NCI-H510A treated with DMSO at 0.1 percent for 48 hours (cell line): ENCODE measurements at regions not wholly inside any gene's neighbourhood (a gene's known extent, or its start where the extent isn't known, plus 50 kb on each side); places are given as distances from the start of the nearest gene placed in this dataset.
A peak's percentile ranks its signal among the peaks of the same experiment; 100 is the strongest.
"Not testable (repeated sequence)": the region's sequence is repeated elsewhere in the genome, so short reads cannot be mapped to it uniquely, and the experiment has no call there.

Experiments used
- DNase-seq: peaks from one replicate; lab custom pipeline; 2025; lab: John Stamatoyannopoulos, UW

DNA sequence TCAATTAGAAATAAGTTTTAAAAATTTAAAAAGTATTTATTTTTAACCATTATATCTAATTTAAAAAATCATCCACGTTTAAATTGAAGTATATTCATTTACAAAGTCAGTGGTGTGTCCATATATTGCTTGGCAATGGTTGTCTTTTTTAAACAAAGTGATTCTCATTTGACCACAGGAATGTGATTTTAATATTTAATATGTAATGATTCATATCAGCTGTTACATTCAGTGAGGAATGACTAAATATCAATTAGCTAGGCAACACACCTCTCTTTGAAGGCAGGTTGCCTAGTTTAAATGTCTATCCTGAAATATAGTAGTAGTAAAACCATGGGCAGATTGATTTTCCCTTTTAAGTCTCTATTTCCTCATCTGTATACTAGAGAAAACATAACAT, 392.2 kb upstream of the CCDC179 start:
- DNase-seq: no peak

DNA sequence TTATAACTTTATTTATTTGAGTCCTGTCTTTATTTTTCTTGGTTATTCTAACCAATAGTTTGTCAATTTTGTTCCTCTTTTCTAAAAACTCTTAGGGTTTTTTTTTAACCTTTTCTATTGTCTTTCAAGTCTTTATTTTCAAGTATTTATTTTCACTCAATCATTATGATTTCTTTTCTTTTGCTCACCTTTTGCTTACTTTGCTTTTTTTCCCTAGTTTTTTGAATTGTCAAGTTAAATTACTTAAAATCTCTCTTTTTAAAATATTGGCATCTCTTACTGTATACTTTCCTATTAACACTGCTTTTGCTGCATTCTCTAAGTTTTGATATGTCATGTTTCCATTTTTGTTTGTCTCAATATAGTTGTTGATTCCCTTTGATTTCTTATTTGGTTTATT, 396.8 kb upstream of the CCDC179 start:
- DNase-seq: no peak

DNA sequence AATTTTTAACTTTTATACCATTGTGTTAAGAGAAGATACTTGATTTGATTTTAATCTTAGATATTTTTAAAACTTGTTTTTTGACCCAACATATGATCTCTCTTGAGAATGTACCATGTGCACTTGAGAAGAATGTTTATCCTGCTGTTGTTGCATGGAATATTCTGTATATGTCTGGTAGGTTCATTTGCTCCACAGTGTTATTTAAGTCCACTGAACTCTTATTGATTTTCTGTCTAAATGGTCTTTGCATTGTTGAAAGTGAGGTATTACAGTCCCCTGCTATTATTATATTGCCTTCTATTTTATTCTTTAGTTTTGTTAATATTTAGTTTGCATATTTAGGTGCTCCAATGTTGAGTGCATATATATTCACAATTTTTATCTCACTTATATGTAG, 397.3 kb upstream of the CCDC179 start:
- no peak for DNase-seq

DNA sequence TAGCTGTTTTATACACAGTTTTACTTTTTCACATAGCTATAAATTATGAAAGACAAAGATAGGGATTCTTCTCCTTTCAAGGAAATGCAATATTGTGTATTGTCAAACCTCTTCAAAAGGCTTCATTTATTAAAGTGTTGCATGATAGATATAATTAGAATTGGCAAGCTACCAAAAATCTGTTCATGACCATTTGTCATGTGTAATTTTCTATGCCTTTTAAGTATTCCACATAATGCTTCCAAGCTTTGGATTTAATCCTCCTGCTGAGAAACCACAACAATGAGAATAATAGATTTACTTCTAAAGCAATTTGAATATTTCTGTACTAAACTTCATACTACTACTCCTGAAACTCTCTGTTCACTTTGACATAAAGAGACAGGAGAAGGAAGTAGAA, 403.2 kb upstream of the CCDC179 start:
- no peak for DNase-seq

DNA sequence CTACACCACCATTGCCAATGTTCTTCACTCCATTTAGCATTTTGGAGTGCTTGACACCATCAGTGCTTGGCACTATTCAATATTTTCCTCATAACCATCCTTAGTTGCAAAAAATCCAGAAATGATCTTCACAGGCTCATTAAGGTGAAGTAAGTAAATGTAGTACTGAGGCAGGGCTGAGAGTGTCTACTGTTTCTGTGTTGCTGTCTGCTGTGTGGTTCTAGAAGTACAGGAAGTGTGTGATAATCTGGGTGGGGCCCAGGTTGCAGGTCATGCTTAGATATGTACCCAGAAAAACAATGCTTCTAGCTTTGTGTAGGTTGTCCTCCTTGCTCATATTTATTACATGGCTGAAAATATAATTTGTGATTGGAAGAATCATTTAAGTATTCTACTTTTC, 411.8 kb upstream of the CCDC179 start:
- DNase-seq: no peak

DNA sequence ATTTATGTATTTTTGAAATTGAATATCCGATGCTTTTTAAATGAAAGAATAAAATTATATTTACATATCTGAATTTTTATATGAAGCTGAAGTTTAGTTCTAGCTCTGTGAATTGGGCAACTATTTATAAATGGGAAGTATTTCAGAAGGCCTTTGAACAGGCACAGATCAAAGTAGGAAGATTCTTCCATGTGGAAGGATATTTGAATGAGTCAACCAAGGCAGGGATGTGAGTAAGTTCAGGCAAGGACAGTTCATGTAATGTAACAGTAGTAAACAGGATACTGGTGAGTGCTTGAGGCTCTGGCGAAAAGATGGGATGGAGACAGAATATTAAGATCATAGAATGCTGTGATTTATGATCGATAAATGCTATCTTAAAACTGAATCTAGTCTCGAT, 417.8 kb upstream of the CCDC179 start:
- DNase-seq: no peak

DNA sequence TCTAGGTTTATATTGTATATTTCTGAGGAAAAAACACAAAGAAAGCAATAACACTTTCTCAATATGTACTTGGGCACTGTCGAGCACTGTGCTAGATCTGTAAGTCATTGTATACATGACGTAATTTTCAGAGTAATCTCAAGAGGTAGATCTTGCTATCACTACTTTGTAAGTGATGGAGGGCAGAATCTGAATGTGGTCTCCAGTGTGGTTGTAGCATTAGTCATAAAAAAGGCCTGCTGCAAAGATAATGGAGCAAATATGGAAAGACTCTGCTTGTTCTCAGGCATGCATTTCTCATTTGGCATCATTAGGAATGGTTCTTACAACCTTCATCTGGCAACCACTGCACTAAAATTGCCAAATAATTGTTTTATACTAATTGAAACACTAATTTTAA, 419.8 kb upstream of the CCDC179 start:
- no peak for DNase-seq

DNA sequence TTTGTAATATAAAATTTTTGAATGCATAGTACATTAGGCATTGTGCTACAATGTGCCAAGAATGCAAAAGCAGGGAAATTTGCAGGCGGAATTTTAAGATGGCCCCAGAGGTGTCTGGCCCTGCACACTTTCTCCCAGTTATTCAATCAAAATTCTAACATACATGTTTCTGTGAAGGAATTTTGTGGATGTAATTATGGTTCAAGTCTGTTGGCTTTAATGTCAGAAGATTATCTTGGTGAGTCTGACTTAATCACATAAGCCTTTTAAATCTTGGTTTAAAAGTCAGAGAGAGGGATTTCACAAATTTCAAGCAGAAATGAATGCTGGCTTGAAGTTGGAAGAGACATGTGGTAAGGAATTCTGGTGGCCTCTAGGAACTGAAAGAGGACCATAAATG, 423.4 kb upstream of the CCDC179 start:
- DNase-seq: no peak

DNA sequence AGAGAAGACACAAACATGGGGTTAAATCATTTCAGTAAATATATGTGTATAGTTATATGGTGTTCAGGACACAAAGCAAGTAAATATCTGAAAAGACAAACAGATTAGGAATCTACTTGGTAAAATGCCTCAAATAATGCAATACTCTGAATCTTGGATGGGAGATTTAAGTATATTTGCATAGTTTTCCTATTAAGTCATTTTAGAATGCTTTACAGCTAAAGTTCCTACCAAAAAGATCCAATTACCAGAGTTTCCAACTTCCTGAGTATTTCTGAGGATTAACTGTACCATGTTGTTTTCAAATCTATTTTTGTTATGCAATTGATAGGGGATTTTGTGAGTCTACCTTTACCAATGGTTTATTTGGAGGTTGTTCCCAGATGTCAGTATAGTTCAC, 424.4 kb upstream of the CCDC179 start:
- no peak for DNase-seq

DNA sequence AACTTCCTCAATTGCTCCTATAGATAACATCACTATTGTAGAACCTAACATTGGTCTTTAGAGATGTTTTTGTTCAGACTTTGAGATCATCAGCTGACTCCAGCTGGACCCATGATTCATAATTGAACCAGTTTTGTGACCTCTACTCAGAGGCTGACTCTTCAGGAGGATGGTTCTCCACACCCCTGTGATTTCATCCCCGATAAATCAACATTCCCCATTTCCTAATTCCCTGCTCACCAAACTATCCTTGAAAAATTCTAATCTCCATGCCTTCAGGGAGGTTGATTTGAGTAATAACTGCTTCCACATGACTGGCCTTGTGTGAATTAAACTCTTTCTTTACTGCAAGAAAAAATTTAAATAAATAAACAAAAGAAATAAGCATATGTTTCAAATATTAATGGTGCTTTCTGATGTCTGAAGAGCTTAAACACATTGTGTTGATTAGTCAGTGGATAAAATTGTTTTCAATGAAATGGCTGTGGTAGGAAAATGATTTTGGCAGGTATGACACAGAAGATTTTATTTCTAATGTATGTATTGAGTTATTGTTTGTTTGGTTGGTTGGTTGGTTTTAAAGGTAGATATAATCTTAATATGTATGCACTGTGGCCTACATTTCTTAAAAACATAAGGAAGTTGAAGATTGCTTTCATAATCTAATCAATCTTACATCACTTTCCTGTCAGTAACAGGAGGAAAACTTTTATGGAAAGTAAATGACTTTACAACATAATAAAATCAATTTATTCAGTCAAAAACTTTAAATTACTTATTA, 427.9 kb upstream of the CCDC179 start:
- no peak for DNase-seq

DNA sequence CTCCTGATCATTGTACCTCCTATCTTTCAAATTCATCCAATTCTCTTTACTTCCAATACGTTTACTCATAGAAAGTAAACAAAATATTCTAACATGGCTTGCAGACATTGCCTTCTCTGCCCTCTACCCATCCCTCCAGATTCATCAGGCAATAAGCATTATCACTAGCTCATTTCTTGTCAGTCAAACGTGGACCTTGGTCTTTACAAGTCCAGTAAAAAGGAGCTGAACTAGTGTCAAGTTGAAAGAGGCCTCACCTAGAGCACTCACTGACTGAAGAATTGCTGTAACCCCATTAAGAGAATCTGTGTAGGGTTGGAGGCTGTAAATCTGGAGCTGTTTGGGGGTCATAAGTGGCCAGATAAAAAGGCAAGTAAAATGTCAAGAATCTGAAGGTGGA, 435.0 kb upstream of the CCDC179 start:
- no peak for DNase-seq

DNA sequence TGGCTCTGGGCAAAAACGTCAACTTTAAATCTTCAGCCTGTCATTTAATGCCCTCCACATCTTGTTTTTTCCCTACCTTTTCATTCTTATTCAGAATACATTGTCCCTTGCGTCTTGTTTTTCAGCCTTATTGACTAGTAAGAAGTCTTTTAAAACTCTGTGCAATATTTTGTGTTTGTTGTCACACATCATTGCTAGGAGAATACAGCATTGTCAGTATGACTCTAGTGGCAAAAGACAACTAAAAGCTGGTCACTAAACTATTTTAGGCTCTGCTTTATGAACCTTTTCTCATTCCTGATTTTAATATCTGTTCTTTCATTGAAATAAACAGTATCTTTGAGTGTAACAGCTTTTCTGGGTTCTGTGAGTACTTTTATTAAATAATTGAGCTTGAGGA, 447.8 kb upstream of the CCDC179 start:
- DNase-seq: no peak

DNA sequence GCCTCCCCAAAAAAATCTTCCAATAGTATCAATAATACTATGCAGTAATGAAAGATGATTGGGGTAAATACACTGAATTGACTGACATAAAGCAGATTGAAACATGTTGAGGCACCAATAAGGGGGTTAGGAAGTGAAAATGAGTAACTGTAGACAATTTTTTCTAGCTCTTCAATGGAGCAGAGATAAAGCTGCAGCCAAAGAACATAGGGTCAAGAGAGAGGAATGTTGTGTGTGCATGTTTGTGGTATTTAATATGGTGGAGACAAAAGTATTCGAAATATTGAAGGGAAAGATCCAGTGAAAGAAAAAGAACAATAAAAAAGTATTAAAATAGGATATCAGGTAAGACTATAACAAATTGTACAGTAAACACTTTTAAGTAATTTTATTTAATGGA, 450.0 kb upstream of the CCDC179 start:
- no peak for DNase-seq

DNA sequence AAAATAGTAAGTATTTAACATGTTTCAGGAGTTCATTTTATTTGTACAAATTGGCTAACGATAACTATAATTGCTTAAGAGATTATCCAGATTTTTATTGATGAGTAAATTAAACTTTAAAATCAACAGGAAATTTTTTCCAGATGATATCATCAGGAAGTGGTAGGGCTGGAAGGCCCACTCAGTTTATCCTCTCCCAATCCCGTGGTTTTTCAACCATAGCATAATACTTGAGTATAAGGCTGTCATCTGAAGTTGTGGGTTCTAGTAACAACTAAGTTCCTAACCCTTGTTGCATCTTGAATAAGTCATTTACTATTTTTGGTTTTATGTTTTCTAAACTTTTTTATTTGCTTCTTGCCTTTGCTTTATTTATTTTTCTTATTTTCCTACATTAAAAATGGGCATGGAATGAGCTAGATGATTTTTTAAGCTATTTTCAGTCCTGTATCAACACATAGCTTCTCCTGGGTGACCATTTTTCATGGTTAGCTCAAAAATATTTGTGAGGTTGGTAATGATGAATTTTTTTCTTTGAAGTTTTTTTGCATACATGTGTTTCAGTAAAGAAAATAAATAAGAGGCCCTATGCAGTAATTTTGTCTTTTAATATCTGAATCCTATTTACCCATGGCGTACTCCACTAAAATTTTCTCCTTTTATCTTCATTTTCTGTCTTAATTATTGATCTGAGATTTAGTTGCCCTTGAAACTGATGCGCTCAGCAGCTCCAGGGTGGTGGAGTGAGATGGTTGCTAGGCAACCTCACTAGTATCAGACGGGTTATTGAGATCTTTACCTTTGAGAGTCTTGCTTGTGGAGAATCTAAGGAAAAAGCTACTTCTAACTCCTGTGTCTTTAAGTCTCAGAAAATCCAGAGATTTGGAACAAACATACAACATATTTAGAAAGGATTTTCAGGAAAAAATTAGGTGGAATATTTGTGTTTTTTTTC, 452.0 kb upstream of the CCDC179 start:
- peak; percentile 30 for DNase-seq

DNA sequence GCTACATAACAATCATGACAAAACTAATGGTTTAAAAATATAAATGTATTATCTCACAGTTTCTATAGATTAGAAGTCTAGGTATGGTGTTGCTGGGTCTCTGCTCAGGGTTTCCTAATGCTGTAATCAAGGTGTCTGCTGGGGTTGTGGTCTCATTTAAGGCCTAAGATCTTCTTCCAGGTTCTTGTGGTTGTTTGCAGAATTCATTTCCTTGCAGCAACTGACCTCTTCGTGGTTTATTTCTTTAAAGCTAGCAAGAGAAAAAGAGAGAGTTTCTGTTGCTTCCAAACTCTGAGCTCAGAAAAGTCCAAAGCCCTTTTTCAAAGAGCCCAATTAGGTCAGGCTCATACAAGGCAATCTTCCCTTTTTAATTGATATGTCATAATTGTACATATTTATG, 452.7 kb upstream of the CCDC179 start:
- no peak for DNase-seq

DNA sequence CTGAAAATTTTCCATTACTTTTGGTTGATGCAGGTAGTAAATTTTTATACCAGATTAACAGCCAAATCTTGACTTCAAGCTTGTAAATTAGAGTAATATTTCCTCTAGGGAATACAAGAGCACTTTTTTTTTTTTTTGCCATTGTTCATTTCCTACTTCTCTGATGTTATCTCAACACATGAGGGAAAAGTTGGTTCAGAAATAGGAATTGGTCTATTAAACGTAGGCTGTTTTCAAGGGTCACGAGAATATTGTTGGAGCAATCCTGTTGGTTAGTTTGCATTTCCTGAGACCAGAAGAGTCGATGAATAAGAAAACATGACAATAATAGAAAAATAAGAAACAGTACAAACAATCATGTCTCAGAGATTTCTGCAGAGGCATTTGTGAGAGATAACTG, 453.9 kb upstream of the CCDC179 start:
- DNase-seq: no peak

DNA sequence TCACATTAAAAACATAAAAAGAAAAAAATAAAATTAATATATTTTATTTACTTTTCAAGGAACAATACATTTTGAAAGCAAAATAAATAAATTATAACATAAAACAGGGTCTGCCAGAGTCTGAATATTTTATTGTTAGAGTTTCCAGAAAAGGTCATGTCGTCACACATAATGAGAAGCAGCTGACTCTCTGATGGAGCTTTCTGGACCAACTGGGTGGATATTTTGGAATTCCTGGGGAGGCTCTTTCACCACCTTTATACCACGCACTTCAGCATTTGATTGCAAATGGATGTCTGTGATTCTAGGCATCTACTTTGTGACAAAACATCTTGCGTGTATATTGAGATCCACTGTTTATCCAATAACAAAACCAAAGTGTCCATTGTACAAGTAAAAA, 455.0 kb upstream of the CCDC179 start:
- no peak for DNase-seq

DNA sequence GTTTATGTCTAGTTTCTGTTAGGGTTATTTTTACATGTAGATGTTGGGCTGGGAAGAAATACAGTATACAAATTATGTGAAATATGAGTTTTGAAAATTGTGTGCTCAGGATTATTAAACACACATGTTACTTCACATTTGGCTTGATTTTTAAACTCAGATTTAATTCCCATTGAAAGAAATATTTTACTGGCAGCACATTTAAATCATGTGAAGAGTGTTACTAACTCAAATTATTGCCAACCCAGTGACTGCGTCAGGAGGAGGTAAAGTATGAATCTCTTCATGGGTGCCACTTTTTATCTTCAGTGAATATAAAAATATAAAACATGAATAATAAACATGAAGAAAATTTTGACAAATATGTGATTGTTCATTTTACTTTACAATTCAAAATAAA, 457.5 kb upstream of the CCDC179 start:
- no peak for DNase-seq

DNA sequence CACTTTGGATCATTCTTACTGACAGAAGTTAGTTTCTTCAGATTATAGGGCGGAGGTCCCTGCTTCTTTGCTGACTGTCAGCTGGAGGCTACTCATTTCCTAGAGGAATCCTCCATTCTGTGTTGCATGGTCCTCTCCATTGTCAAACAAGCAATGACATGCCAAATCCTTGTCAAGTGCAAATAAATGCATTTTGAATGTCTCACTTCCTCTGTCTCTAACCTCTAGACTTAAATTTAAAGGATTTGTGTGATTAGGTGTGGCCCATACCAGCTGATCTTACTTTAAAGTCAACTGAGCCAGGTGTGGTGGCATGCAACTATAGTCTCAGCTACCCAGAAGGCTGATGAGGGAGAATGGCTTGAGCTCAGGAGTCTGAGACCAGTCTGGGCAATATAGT, 458.4 kb upstream of the CCDC179 start:
- DNase-seq: no peak

DNA sequence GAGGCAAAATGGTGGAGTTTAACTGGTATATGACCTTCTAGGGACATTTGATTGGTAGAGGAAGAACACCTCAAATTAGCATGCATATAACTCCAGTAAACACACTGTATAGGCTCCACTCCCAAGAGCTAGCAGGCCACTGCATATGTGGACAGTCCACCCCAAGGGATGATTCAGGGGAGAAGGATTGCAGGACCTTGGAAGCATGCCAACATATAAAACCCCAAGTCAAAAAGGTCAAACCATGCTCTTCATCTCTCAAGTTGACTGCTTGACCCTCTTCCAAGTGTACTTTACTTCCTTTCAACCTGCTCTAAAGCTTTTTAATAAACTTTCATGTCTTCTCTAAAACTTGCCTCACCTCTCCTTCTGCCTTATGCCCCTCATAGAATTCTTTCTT, 459.9 kb upstream of the CCDC179 start:
- DNase-seq: no peak

DNA sequence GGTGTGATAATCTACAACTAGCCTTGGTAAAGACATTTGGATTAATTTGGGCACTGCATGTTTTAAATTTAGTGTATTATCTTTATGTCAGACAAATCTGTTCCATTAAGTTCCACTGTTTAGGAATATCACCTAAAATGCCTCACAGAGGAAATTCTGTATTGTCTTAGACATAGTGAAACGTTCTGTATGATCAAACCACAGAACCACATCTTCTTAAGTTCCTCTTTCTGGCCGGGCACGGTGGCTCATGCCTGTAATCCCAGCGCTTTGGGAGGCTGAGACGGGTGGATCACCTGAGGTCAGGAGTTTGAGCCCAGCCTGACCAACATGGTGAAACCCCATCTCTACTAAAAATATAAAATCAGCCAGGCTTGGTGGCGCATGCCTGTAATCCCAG, 475.3 kb upstream of the CCDC179 start:
- DNase-seq: not testable (repeated sequence)

DNA sequence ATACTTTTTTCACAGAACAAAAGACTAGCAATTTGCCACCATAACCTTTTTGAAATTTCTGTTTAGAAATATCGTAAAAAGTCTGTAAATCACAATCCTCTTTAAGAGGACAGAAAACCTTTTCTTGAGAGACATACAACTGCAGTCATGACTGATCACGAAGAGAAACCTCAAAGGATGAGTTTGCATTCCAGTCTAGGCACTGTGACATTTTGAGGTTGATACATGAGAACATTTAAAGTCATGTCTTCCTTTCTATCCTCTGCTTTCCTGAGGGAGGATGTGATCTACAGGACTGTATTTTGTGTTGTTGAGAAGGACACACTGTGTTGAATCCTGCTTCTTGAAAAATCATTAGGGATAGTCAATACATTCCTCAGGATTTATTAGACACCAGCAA, 476.7 kb upstream of the CCDC179 start:
- no peak for DNase-seq

DNA sequence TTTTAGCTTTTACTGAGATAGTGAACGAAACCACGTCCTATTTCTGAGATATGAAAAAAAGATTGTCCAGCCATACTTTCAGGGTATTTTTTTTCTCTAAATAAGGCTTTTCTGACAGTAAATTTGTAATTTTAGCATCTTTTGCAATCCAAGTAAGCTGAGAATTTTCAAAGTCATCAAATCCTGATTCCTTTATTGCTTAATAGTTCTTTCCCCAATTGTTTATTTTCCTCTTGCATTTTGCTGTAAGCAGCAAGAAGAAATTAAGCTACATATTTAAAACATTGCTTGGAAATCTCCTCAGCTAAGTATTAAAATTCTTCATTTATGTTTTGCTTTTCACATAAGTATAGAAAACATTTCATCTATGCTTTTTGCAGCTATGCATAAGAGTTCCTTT, 493.3 kb upstream of the CCDC179 start:
- DNase-seq: no peak
